HCEC 1CT (cell line): ENCODE measurements at regions not wholly inside any gene's neighbourhood (a gene's known extent, or its start where the extent isn't known, plus 50 kb on each side); places are given as distances from the start of the nearest gene placed in this dataset.
"Not testable (repeated sequence)": the region's sequence is repeated elsewhere in the genome, so short reads cannot be mapped to it uniquely, and the experiment has no call there.

Source experiments
- DNase-seq: peaks from one replicate; pipeline ENCODE4 v3.0.0-alpha.2; 2017

DNA sequence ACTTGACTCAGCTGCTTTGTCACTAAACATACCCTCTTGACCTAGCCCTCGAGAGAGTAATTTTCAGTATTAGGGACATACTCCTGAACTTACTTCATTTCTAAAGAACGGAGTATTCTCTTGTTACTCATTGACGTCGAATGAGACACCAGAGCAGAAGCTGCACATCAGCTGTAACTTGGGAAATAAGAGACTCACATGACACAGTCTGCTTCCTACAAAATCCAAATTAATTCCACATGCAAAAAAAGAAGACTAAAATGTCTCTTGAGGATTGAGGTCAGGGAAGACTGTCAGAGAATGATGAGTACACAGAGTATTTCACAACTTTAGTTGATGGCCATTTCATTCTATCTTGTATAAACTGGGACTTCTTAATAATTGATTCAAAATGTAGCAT, 114.7 kb upstream of the EGFR start:
- DNase-seq, result peak; percentile 97

DNA sequence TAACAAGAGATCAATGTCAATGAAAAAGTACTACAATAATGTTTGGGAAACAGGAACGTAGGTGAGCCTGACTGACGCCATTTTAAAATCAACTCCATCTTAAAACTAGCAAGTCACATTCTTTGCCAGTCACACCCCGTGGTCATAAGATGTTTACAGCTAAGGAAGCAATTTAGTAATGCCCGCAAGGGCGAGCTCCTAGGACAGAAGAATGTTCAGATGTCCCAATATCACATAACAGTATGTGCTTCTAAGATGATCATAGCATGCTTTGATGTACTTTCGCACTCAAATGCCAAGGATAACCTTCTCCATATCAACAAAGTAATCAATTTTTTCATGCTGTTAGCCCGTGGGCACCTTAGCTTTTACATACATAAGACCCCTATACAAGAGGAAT, 113.8 kb upstream of the EGFR start:
- no peak for DNase-seq

DNA sequence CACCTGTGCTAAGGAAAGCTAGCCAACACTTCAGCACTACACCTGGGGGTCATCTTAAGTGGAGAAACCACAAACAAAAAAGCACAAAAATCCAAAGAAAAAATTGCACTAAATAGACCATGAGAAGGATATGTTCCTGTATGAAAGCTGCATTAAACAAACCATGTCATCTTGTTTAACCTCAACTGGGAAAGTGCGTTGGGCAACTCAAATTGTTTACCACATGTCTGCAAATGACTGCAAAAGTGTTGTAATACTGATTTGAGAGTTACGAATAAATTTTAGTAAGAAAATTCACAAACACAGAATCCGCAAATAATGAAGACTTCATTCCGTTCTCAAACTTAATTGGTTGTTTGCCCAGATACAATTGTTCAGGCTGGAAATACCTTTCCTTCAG, 111.9 kb upstream of the EGFR start:
- no peak for DNase-seq

DNA sequence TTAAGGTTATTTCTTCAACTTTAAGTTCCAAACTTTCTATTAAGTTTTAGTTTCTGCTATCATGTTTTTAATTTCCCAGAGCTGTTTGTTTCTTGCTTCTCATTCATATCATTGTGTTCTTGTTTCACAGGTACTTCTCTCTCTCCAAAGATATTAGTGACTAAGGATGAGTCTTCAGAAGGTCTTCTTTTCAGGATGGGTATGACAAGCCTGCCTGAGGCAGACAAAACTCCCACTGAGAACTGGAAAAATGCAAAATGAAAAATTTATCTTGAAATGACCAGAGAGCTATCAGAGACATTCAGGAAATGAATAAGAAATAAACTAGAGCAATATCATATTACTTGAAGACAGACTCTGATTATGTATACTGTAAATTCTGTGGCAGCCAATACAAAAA, 110.8 kb upstream of the EGFR start:
- DNase-seq, result no peak

DNA sequence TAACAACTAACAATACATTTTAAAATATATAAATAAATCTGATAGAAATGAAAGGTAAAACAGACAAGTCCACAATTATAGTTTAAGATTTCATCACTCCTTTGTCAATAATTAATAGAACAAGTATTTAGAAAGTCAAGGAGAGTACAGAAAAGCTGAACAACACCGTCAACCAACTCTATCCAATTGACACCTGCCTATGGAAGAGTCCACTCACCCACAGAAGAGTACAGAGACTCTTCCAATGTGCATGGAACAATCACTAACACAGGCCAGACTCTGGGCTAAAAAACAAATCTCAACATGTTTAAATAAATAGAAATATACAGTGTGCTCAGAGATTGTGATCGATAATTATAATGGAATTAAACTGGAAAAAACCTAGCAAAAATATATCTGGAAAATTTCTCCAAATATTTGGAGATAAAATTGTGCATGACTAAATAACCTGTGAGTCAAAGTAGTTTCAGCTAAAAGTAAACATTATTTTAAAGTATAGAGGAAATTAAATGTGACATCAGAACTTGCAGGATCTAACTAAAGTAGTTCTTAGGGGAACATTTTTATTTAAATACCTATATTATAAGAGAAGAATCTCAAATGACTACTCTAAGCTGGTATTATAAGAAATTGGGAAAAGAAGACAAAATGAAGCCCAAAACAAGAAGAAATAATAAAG, 109.9 kb upstream of the EGFR start:
- DNase-seq, result no peak

DNA sequence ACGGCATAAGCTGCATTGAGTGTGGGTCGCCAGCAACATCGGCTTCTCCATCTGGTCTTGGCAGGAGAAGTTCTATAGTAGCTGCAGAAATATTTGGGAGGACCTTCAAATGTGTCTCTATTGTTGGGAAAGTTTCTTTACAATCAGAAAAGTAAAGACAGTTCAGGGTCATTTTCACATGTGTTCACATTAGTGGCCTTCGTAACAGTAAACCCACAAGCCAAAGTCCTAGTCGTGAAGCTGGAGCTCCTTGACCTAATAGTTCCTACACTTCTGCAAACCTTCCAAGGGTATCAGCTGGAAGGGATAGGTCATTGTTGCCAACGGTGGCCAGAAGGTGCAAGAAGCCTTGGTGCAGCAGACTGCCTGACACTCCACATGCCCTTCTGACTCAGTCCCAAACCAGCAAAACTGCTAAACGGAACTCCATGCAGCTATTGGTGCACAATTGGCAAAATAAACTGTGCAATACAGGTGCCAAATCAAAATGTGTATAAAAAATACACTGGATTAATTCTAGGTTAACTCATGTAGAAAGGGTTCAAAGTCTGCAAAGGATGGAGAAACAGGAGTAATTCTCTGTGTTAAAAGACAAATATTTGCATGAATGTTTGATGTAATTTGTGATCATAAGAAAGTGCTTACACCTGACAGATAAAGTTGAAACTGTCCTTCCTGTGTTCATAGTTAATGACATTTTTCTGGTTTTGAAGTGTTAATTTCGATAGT, 102.8 kb upstream of the EGFR start:
- no peak for DNase-seq

DNA sequence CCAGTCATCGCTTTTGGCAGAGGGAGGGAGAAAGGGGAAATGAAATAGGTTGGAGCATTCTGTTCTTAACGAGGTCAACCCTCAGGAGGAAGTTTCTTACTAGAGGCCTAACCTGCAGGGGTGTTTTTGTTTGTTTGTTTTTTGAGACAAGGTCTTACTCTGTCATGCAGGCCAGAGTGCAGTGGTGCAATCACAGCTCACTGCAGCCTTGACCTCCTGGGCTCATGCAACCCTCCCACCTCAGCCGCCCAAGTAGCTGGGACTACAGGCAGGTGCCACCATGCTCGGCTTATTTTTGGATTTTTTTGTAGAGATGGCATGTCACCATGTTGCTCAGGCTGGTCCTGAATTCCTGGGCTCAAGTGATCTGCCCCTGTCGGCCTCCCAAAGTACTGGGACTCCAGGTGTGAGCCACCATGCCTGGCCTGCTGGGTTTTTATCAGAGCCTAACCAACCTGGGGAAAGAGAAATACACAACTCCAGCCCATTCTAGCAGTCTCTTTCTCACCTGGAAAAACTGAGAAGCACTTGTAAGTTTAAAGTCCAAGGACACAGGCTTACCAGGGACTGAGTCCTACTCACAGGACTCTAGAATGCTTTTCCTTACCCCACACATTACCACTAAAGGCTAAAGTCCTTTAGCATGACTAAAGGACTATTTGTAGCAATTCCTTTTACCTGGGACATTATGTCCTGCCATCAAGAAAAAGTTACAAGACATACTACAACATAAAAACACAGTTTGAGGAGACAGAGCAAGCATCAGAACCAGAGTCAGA, 101.0 kb upstream of the EGFR start:
- no peak for DNase-seq

DNA sequence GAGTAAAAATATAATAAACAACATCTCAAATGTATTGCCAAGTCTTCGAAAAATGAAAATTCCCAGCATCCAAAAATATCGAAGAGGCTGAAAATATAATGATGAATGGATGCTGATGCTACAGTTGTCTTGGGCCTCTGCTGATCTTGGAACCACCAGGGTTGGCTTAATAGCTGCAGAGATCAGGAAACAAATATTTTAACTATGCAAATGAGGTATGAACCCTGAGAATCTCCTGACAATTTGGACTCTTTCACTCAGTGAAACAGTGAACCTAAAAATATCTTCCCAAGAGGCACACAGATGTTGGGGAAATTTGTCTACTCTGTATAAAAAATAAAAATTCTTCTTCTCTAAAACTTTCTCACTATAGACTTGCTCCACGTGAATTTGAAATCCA, 97.7 kb upstream of the EGFR start:
- DNase-seq, result peak; percentile 6

DNA sequence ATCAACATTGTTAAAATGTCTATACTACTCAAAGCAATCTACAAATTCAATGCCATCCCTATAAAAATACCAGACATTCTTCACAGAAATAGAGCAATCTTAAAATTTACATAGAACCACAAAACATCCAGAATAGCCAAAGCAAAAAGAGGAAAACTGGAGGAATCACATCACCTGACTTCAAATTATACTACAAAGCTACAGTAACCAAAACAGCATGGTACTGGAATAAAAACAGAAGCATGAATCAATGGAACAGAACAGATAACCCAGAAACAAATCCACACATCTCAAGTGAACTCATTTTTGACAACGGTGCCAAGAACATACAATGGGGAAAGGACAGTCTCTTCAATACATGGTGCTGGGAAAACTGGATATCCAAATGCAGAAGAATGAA, 87.3 kb upstream of the EGFR start:
- no peak for DNase-seq

DNA sequence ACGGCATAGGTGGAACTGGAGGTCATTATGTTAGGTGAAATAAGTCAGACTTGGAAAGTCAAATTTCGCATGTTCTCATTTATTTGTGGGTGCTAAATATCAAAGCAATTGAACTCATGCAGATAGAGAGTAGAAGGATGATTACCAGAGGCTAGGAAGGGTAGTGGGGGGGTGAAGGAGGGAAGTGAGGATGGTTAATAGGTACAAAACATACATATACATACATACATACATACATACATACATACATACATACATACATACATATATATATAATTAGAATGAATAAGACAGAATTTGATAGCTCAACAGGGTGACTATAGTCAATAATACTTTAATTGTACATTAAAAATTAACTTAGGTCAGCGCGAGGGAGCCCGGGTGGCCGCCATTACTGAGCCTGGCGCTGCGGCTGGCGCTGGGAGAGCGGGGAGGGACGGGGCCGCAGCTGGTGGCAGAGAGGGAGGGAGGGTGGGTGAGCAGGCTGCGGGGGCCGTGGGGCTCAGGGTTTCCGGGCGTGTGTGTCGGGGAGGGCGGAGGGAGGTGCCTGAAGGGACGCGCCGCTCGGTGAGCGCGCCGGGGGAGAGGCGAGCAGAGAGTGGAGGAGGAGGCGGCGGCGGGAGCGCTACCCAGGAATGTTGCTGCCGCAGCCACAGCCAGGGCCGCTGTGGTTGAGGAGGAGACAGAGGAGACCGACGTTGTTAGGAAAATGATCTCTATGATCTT, 85.8 kb upstream of the EGFR start:
- DNase-seq, result peak; percentile 60

DNA sequence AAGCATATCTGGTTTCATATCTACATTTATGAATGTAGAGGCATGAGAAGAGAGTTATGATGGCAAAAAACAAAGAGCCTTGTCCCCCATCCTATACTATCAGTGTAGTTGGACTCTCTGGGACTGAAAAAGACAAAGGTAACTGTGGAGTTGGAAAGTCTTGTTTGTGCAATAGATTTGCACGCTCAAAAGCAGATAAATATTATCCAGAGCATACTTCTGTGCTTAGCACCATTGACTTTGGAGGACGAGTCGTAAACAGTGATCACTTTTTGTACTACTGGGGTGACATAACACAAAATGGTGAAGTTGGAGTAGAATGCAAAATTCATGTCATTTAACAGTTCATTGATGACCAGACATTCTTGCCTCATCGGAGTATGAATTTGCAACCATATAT, 85.2 kb upstream of the EGFR start:
- DNase-seq, result no peak

DNA sequence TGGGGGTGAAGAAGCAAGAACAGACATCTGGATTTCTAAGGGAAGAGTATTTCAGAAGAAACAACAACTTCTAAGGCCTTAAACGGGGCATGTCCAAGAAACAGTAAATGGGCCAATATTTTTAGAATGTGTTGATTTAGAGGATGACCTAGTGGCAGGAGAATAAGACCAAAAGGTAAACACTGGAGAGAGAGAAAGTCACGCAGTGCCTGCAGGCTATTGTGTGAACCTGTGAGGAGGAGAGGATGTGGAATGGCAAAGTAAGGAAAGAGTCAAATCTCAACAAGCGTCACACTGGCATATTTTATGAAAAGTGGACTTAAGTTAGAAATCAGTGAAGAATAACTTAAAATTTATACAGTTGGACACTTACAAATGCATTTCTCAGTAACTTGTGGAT, 78.1 kb upstream of the EGFR start:
- DNase-seq, result no peak

DNA sequence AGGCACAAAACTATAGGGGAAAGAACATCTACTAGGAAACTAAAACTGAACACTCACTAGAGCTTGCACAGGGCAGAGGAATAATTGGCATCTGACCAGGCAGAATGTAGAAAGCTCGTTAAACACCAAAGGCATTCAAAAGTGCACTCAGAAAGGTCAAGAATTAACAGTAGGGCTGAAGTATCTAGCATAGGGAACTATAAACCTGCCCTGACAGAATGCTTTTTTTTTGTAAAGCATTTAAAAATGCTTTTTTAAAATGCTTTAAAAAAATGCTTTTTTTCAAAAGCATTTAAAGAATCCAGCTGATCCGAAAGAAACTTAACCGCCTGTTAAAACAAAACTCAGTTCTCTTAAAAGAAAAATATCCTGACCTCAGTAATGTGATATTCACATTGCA, 74.6 kb upstream of the EGFR start:
- no peak for DNase-seq

DNA sequence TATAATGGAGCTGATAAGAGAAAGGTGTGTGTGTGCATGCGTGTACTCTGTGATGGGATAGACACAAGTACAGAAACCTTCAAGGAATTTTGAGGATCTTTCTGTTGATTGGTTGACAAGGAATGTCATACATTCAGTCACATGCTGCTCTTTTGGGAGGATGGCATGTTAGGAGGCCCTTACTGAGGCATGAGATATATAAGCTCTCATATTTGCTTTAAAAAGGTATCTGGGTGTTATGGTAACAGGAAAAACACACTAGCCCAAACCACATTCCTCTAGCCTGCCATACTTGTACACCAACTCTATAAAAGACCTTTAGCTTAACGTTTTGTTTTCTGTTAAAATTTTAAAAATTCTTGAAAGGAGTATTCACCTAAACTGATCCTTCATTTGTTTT, 72.5 kb upstream of the EGFR start:
- no peak for DNase-seq

DNA sequence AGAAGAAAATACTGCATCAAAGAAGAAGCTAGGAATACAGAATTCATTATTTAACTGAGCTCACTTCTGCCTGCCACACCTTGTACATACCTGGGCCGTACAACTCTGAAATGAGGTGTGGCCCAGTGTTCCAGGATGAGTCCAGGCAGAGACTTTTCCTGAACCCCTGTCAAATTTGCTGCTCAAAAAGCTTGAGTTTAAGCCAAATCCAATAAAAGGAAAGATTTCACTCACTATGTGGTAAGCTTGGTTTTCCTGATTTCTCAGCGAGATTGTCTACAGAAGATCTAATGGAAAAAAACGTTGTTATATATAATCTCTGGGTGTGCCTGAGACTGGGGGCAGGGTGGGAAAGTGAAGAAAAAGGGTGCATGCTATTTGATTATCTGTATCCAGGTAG, 72.1 kb upstream of the EGFR start:
- DNase-seq, result no peak

DNA sequence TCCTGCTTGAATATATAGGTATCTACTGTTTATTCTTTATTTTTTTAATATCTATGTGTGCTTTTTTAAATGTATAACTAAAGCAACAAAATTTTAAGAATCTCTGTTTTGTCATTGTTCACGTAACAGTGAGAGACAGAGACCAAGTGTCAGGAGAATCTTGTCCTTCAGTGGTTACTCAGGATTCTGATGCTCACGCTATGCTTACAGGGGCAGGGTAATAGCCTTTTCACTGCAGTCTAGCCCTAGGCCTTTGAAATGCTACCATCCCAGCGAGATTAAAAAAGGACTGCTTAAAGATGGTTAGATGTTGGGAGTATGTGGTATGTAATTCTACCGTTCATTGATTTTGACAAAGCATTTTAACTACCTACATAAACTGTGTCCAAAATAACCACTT, 71.6 kb upstream of the EGFR start:
- DNase-seq, result no peak

DNA sequence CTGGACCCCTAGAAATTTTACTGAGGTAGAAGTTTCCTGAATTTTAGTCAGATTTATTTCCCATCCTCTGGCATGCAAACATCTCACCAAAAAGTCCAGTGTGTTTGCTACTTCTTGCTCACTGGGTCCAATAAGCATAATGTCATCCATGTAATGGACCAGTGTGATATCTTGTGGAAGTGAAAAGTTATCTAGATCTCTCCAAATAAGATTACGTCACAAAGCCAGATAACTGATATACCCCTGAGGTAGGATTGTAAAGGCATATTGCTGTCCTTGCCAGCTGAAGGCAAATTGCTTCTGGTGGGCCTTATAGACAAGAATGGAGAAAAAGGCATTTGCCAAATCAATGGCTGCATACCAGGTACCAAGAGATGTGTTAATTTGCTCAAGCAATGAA, 69.3 kb upstream of the EGFR start:
- not testable (repeated sequence) for DNase-seq

DNA sequence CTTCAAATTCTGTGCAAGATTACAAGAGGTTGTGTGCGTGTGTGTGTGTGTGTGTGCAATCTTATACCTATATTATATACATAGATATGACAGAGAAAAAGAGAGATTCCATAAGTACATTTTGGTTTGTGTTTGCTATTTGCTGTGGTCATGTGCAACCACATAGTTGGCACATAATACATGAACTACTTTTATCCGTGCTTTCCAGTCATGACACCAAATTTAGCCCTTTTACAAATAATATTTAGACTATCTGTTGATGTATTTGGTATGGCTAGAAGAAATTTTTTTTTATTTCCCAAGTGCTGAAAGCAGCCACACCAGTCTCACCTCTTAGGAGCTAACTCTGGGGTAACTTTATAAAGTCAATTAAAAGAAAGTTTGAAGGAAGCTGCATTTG, 63.5 kb upstream of the EGFR start:
- DNase-seq, result no peak

DNA sequence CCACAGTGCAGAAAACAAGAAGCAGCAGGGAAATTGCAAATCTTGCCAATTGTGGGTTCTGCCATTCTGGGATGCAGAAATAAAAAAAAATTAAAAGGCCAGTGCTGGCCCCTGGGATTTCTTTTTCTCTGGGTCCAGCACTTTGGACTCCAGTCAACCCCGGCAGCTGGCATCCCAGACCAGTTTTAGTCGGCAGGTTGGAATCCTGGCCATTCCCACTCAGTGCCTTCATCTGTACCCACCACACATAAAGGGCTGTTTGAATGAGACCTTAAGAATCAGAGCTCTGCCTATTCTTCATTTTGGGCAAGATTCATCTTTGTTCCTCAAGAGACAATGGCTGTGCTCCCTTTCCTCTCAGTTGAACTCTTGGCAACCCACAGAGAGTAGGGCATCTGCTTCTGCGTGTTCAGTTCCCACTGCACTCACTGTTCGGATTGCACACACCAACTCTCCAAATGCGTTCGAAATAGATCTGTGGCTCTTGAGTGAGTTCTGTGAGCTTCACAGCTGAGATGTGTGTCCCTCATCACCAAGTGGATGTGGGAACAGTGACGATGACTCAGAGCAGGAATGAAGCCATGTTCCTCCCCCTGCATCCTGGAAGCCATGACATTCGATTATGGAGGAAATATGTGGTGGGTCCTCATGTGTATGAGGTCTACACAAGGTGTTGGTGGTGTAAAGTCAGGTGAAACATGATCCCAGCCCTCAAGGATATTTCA, 63.0 kb upstream of the EGFR start:
- DNase-seq, result no peak

DNA sequence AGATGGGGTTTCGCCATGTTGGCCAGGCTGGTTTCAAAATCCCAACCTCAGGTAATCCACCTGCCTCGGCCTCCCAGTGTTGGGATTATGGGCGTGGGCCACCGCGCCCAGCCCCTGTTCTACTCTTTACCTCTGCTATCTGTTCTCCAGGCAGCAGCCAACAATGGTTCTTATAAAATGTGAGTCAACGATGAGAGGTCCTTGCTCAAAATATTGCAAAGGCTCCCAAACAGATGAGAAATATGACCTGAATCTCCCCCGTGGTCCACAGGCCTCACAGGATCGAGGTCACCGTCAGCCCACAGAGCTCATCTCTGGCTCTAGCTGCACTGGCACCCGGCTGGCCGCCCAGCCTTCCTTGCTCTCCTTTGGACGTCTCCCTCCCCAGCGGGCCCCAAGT, 62.0 kb upstream of the EGFR start:
- DNase-seq, result no peak

DNA sequence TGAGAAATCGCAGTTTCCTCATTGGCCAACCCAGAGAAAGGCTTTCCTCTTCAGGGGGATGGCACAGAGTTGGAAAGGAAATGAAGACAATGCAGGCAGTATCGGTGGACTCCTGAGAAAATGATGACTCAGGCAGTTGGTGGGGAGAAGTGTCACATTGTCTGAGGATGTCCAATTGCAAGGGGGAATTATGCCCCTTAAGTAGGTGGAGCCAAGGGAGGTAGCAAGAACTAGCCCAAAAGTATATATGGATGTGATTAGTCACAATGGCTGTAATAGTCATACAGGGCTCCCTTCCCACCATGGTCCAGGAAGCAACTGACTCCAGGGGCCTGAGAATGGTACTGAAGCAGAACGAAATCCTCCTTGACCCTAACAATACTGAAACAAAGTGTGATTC, 58.3 kb upstream of the EGFR start:
- peak; percentile 30 for DNase-seq

DNA sequence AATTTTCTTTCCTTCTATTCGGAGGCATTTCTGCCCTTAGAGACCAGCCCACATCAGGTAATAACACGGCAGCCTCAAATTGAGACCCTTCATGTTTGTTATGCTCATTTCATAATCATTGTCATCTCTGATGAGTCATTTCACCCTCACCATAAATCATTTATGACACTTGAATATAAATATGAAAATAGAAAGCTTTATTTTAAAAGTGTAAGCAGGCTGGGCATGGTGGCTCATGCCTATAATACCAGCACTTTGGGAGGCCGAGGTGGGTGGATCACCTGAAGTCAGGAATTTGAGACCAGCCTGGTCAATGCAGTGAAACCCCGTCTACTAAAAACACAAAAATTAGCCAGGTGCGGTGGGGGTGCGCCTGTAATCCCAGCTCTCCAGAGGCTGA, 57.4 kb upstream of the EGFR start:
- peak; percentile 18 for DNase-seq

DNA sequence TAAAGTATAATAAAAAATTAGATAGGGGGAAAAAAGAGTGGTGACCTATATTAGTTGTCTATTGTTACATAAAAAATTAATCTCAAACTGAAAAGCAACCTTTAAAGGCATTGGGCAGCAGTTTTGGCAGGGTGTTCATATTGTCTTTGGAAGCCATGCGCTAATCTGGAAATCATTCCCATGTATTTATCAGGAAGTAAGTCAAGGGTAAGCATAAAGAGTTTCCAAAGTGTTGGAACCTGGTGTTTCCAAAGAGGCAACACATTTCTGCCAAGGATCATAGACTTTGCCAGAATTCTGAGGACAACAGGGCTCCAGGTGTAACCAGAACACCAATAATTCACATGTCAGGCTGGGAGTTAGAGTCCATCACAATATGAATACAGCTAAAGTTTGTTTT, 55.7 kb upstream of the EGFR start:
- no peak for DNase-seq
